Prostate gland (tissue), 2 donors: ENCODE measurements at regions not wholly inside any gene's neighbourhood (a gene's known extent, or its start where the extent isn't known, plus 50 kb on each side); places are given as distances from the start of the nearest gene placed in this dataset.

Source experiments
- POLR2A ChIP-seq: fragments of 450-650 bp; IDR thresholded peaks from one replicate; pipeline ENCODE4 v1.6.1; 2016; ENCODE audit warnings: antibody characterized with exemption, mild to moderate bottlenecking
- TF ChIP-seq, protein P1 (sequence below), 4 experiments: fragments of 200-600 bp in 2 of 4; fragments of 450-650 bp in 2 of 4; sonication (generic) in 2 of 4; IDR thresholded peaks; 1 replicate in 3 of 4; 2 replicates in 1 of 4; pipeline ENCODE4 v1.5.1; 2016 to 2019; ENCODE audit warnings: antibody characterized with exemption in 4 of 4, mild to moderate bottlenecking in 2 of 4, moderate library complexity in 2 of 4

GRCh38 chr12:18811273-18811672, 73.4 kb downstream of the CAPZA3 start:
- TF ChIP-seq, protein P1, sequence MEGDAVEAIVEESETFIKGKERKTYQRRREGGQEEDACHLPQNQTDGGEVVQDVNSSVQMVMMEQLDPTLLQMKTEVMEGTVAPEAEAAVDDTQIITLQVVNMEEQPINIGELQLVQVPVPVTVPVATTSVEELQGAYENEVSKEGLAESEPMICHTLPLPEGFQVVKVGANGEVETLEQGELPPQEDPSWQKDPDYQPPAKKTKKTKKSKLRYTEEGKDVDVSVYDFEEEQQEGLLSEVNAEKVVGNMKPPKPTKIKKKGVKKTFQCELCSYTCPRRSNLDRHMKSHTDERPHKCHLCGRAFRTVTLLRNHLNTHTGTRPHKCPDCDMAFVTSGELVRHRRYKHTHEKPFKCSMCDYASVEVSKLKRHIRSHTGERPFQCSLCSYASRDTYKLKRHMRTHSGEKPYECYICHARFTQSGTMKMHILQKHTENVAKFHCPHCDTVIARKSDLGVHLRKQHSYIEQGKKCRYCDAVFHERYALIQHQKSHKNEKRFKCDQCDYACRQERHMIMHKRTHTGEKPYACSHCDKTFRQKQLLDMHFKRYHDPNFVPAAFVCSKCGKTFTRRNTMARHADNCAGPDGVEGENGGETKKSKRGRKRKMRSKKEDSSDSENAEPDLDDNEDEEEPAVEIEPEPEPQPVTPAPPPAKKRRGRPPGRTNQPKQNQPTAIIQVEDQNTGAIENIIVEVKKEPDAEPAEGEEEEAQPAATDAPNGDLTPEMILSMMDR (IDR thresholded peaks at IDR 0.05): no peak
- no peak for TF ChIP-seq POLR2A
